ENCODE measurements at regions not wholly inside any gene's neighbourhood (a gene's known extent, or its start where the extent isn't known, plus 50 kb on each side); places are given as distances from the start of the nearest gene placed in this dataset.
"Not testable (repeated sequence)": the region's sequence is repeated elsewhere in the genome, so short reads cannot be mapped to it uniquely, and the experiment has no call there.

DNA sequence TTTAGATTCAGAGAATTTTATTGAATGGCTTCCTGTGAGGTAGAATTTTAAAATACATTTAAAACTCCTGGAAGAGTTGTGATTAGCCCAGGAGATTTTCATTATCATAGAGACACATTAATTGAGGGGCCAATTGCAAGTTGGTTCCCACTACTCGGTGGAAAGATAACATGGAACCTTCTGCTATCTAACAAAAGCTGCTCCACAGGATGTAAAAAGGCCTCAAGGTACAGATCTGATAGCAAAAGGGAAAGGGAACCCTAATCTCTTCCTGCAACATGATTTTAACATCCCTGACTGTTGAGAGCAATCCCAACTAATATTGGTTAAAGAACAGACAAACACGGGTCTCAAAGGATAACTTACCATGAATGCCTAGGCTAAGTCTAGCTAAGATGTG is 312.3 kb downstream of the TUBA3C start:
- not testable (repeated sequence) for DNase-seq (ENCODE audit: low read depth, low spot score); H3K4me3 ChIP-seq; H3K27ac ChIP-seq; H3K9ac ChIP-seq (ENCODE audit: insufficient read length); H3K36me3 ChIP-seq (ENCODE audit: insufficient read depth, low read length); H3K9me3 ChIP-seq (ENCODE audit: low read depth, low read length)

DNA sequence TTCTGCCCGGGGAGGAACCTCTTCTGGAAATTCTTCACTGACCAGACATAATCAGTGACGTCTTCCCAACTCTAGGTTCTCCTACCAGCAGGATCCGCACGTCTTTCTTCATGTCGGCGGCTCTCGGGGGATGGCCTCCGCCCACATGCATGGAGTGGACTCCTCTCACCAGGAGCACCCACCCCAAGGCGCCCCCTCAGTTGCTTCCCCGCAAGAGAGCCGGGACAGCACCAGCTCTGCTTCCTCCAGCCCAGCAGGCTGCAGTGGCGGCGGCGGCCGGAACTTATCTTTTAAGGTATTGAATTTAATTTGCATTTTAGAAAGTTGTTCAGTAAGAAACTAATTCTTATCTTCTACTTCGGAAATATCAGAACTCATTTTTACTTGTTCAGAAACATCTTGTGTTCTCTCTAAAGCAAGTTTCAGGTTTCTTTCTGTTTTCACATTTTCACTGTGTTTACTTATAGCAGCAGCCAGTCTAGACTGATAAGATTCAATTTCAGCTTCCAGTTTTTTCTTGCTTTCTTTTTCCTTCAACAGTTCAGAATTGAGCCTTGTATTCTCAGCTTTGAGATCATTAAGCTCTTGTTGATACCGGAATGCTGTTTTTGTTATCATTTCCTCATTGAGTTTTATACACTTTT is 343.5 kb downstream of the TUBA3C start:
- H3K4me3 ChIP-seq; H3K36me3 ChIP-seq (ENCODE audit: insufficient read depth, low read length); H3K9ac ChIP-seq (ENCODE audit: insufficient read length); H3K27ac ChIP-seq; DNase-seq (ENCODE audit: low read depth, low spot score); H3K9me3 ChIP-seq (ENCODE audit: low read depth, low read length): not testable (repeated sequence)

DNA sequence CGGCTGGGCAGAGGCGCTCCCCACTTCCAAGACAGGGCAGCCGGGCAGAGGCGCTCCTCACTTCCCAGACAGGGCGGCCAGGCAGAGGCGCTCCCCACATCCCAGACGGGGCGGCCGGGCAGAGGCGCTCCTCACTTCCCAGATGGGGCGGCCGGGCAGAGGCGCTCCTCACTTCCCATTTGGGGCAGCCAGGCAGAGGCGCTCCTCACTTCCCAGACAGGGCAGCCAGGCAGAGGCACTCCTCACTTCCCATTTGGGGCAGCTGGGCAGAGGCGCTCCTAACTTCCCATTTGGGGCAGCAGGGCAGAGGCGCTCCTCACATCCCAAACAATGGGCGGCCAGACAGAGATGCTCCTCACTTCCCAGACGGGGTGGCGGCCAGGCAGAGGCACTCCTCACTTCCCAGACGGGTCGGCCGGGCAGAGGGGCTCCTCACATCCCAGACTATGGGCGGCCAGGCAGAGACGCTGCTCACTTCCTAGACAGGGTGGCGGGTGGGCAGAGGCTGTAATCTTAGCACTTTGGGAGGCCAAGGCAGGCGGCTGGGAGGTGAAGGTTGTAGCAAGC is 344.4 kb downstream of the TUBA3C start:
- H3K36me3 ChIP-seq (ENCODE audit: insufficient read depth, low read length); H3K9ac ChIP-seq (ENCODE audit: insufficient read length); DNase-seq (ENCODE audit: low read depth, low spot score): not testable (repeated sequence)

DNA sequence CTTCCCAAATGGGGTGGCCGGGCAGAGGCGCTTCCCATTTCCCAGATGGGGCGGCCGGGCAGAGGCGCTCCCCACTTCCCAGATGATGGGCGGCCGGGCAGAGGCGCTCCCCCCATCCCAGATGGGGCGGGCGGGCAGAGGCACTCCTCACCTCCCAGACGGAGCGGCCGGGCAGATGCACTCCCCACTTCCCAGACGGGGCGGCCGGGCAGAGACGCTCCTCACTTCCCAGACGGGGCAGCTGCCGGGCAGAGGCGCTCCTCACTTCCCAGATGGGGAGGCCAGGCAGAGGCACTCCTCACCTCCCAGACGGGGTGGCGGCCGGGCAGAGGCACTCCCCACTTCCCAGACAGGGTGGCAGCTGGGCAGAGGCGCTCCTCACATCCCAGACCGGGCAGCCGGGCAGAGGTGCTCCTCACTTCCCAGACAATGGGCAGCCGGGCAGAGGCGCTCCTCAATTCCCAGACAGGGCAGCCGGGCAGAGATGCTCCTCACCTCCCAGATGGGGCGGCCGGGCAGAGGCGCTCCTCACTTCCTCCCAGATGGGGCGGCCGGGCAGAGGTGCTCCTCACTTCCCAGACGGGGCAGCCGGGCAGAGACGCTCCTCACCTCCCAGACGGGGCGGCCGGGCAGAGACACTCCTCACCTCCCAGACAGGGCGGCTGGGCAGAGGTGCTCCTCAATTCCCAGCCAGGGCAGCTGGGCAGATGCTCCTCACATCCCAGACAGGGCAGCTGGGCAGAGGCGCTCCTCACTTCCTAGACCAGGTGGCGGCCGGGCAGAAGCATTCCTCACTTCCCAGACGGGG is 345.0 kb downstream of the TUBA3C start:
- not testable (repeated sequence) for H3K36me3 ChIP-seq (ENCODE audit: insufficient read depth, low read length); H3K9me3 ChIP-seq (ENCODE audit: low read depth, low read length); DNase-seq (ENCODE audit: low read depth, low spot score); H3K9ac ChIP-seq (ENCODE audit: insufficient read length); H3K4me3 ChIP-seq; H3K27ac ChIP-seq

More for the DNA sequence above, 344.4 kb downstream of the TUBA3C start:
- not testable (repeated sequence) for H3K4me3 ChIP-seq; H3K27ac ChIP-seq; H3K9me3 ChIP-seq (ENCODE audit: low read depth, low read length)

DNA sequence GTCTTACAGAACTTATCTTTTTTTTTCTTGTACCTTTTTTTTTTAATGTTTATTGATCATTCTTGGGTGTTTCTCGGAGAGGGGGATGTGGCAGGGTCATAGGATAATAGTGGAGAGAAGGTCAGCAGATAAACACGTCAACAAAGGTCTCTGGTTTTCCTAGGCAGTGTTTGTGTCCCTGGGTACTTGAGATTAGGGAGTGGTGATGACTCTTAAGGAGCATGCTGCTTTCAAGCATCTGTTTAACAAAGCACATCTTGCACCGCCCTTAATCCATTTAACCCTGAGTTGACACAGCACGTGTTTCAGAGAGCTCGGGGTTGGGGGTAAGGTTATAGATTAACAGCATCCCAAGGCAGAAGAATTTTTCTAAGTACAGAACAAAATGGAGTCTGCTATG is 345.9 kb downstream of the TUBA3C start:
- H3K9ac ChIP-seq (ENCODE audit: insufficient read length); H3K27ac ChIP-seq; H3K4me3 ChIP-seq; DNase-seq (ENCODE audit: low read depth, low spot score); H3K36me3 ChIP-seq (ENCODE audit: insufficient read depth, low read length); H3K9me3 ChIP-seq (ENCODE audit: low read depth, low read length): not testable (repeated sequence)

DNA sequence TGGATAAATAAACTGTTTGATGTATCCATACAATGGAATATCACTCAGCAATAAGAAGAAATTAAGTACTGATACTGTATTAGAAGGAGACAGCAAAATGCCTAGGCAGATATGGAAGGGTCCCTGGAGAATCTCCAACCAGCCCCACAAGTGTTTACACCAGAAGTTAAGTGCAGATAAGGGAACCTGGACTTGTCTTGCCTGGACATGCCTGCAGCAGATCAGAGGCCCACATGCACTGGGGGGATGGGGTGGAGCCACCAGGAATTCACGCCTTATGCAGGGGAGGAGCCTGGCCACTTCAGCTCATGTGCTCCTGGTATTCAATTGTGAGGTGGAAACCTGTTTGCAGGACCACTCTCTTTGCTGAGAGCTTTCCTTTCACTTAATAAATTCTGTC is 356.9 kb downstream of the TUBA3C start:
- DNase-seq (ENCODE audit: low read depth, low spot score); H3K4me3 ChIP-seq; H3K9me3 ChIP-seq (ENCODE audit: low read depth, low read length); H3K27ac ChIP-seq; H3K36me3 ChIP-seq (ENCODE audit: insufficient read depth, low read length); H3K9ac ChIP-seq (ENCODE audit: insufficient read length): not testable (repeated sequence)

DNA sequence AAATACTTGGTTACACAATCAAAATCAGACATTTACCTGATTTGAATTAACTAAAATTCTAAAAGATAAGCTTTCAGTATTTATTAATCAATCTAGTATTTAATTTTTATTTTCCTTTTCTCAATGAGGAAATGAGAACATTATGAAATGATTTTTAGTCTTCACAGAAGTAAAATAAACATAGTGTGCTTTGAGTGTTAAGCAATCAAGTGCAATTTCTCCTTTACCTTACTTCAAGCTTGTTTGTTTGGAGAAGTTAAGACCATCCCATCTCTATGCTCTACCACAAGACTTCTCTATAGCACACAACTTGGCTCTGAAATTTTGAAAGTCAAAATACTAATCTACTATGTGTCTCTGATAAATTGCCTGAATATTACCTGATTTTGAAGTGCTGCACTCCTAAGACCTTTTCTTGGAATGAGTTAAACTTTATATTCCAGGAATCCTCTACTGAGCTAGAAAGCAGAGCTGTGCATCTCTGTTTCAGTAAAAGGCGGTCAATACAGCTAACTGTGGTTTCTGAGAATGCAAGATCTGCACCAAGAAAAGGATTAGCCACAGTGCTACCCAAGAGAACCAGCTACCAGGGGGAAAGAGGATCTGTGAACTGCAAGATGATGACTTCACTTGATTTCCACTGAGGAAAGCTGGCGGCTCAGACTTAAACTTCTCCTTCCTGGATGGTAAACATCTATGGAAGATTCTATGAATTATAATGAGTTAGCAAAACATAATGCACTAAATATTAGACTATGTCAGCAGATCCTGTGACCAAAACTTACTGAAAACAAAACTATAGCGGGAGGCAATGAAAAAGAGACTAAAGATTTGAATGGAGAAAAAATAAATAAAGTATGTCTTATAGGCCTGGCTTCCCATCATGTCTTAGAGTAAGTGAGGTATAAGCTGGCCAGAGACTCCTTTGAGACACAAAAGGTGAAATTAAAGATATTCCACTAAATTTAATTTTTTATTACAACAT is 358.7 kb downstream of the TUBA3C start:
- H3K4me3 ChIP-seq; H3K9me3 ChIP-seq (ENCODE audit: low read depth, low read length); DNase-seq (ENCODE audit: low read depth, low spot score); H3K36me3 ChIP-seq (ENCODE audit: insufficient read depth, low read length); H3K27ac ChIP-seq; H3K9ac ChIP-seq (ENCODE audit: insufficient read length): not testable (repeated sequence)

DNA sequence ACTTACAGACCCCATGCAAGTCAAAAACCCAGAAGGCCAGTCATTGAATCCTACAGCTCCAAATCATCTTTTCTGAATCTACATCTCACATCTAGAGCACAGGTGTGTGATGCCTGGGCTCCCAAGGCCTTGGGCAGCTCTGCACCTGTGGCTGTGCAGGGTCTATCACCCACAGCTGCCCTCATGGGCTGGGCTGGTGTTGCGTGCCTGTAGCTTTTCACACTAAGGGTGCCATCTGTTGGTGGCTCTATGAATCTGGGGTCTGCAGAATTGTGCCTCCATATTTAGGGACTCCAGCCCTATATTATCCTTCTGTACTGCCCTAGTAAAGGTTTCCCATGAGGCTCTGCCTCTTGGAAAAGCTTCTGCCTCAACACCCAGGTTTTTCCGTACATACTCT is 407.6 kb downstream of the TUBA3C start:
- not testable (repeated sequence) for H3K9me3 ChIP-seq (ENCODE audit: low read depth, low read length); DNase-seq (ENCODE audit: low read depth, low spot score); H3K27ac ChIP-seq; H3K4me3 ChIP-seq; H3K36me3 ChIP-seq (ENCODE audit: insufficient read depth, low read length); H3K9ac ChIP-seq (ENCODE audit: insufficient read length)

DNA sequence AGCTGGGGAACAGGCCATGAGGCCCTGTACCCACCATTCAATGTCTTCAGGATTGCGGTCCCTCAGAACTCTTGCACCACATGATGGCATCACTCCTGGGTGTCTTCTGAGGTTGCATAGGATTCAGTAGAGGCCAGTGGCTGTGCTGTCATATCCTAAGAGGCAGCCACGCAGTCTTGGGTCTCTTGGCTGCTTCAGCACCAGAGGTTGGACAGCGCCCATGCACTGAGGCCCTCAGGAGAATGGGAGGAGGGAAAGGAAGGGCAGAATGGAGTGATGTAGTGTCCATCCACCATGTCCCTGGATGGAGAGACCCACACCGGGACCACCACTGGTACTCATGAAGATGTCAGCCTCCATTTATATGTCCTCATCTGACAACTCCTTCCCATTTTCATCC is 439.9 kb downstream of the TUBA3C start:
- not testable (repeated sequence) for H3K4me3 ChIP-seq; DNase-seq (ENCODE audit: low read depth, low spot score); H3K9ac ChIP-seq (ENCODE audit: insufficient read length); H3K27ac ChIP-seq; H3K36me3 ChIP-seq (ENCODE audit: insufficient read depth, low read length); H3K9me3 ChIP-seq (ENCODE audit: low read depth, low read length)

DNA sequence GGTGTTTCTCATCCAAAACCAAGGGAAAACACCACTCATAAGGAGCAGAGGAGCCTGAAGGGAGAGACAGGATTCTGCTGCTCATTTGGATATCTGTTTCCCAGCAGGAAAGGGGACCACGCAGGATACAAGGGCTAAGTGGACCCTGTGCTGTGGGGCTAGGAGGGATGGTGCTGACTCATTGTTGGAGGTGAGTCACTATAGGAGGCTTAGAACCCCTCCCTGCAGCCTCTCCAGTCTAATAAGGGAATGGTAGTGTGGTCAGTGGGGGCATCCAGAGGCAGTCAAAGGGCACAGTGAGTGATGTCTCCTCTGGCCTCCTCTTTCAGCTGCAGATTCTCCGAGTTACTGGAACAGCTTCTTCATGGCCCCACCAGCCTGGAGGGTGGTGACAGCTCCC is 442.3 kb downstream of the TUBA3C start:
- no peaks in the 10 kb centered on the region for H3K36me3 ChIP-seq (ENCODE audit: insufficient read depth, low read length)
- H3K9ac ChIP-seq (ENCODE audit: insufficient read length), result no peak overlapping the region
- no peak for TF ChIP-seq FOXP2 (optimal IDR thresholded peaks at IDR 0.05; ENCODE audit: control extremely low read depth, extremely low read length, insufficient read depth)
- TF ChIP-seq EZH2 (IDR thresholded peaks at IDR 0.05), result no peak
- TF ChIP-seq POLR2AphosphoS5 (IDR thresholded peaks at IDR 0.05; ENCODE audit: borderline replicate concordance, low read depth, low read length), result no peak
- H3K4me3 ChIP-seq, result no peak overlapping the region
- no peak overlapping the region for H3K27ac ChIP-seq
- no peak for DNase-seq (ENCODE audit: low read depth, low spot score)
- no peaks in the 10 kb centered on the region for H3K9me3 ChIP-seq (ENCODE audit: low read depth, low read length)

DNA sequence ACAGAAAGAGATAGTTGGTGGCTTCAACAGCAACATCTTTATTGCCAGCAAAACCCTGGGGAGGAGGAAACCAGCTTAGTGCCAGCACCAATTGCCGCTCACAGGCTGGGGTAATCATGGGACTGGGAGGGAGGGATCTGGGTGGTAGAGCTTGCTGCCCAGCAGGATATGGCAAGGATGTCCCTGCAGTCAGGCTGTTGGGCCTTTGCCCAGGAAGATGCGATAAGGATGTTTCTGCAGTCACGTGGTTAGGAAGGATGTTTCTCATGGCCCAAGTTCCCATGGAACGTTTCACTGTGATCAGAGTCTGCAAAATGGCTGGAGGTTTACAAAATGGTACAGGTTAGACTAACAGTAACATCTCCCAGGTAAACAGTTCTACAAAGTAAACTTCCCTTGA is 443.5 kb downstream of the TUBA3C start:
- H3K27ac ChIP-seq; H3K4me3 ChIP-seq; DNase-seq (ENCODE audit: low read depth, low spot score); H3K36me3 ChIP-seq (ENCODE audit: insufficient read depth, low read length); H3K9me3 ChIP-seq (ENCODE audit: low read depth, low read length); H3K9ac ChIP-seq (ENCODE audit: insufficient read length): not testable (repeated sequence)

DNA sequence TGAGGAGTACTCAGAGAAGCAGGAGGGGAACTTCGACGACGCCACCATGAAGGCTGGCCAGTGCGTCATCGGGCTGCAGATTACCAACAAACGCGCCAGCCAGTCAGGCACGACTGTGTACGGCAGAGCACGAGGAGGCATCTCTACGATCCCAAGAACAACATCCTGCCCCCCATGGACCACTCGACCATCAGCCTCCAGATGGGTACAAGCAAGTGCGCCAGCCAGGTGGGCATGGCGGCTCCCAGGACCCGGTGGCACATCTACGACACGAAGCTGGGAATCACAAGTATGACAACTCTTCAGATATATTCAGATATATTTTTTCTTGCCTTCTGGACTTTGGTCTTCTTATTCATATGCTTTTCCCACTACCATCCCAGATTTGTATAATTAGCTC is 454.5 kb downstream of the TUBA3C start:
- H3K9me3 ChIP-seq (ENCODE audit: low read depth, low read length); H3K36me3 ChIP-seq (ENCODE audit: insufficient read depth, low read length); DNase-seq (ENCODE audit: low read depth, low spot score); H3K9ac ChIP-seq (ENCODE audit: insufficient read length); H3K27ac ChIP-seq; H3K4me3 ChIP-seq: not testable (repeated sequence)

DNA sequence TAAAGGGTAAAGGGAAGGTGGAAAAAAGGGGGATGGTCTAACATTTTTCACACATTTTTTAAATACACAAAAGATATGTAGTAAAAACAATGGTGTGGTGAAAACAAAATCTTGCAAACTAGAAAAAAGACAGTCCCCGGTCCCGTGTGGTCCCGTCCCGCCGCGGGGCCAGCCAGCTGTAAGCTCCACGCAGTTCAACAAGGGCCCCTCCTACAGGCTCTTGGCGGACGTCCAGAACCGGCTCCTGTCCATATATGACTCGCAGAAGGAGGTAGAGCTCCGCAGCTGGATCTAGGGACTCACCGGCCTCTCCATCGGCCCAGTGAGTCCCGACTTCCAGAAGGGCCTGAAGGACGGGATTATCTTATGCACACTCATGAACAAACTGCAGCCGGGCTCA is 455.1 kb downstream of the TUBA3C start:
- not testable (repeated sequence) for H3K36me3 ChIP-seq (ENCODE audit: insufficient read depth, low read length); H3K4me3 ChIP-seq; DNase-seq (ENCODE audit: low read depth, low spot score); H3K27ac ChIP-seq; H3K9me3 ChIP-seq (ENCODE audit: low read depth, low read length); H3K9ac ChIP-seq (ENCODE audit: insufficient read length)

All from SK-N-MC (cell line).